ENCODE measurements at regions not wholly inside any gene's neighbourhood (a gene's known extent, or its start where the extent isn't known, plus 50 kb on each side); places are given as distances from the start of the nearest gene placed in this dataset.

GRCh38 chr10:10205906-10206305 is 811.8 kb upstream of the CELF2 start:
- no peak for TF ChIP-seq CTCF (IDR thresholded peaks at IDR 0.05; ENCODE audit: insufficient read depth, low read length, poor library complexity, severe bottlenecking)
- Histone ChIP-seq H3K36me3 (ENCODE audit: control insufficient read depth, insufficient read depth, low read length) (no peaks in the 10 kb centered on the region), H3K4me3 (ENCODE audit: low read depth, low read length) (no peak overlapping the region), H3K27me3 (ENCODE audit: control insufficient read depth, insufficient read depth, low read length) (no peaks in the 10 kb centered on the region)
- DNase-seq (ENCODE audit: low read depth): no peak

DNA sequence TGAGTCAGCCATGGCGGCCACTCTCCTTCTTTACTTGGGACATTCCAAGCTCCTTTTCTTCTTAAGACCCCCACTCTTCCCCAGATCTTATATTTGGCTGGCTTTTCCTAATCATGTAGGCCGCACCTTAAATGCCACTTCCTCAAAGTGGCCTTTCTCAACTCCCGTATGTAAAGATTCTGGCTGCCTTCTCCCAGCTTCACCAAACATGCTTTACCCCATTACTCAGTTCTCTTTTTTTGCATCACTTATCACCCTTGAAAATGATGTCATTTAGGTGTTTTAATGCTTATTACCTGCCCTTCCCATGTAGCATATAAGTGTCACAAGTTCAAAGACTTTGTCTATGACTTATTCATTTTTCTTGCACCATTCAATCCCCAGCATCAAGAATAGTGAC is 810.1 kb upstream of the CELF2 start:
- no peak overlapping the region for H3K4me3 ChIP-seq (ENCODE audit: low read depth, low read length)
- DNase-seq (ENCODE audit: low read depth): no peak
- no peaks in the 10 kb centered on the region for H3K27me3 ChIP-seq (ENCODE audit: control insufficient read depth, insufficient read depth, low read length)
- no peaks in the 10 kb centered on the region for H3K36me3 ChIP-seq (ENCODE audit: control insufficient read depth, insufficient read depth, low read length)
- TF ChIP-seq CTCF (IDR thresholded peaks at IDR 0.05; ENCODE audit: insufficient read depth, low read length, poor library complexity, severe bottlenecking): no peak

- TF ChIP-seq CTCF (IDR thresholded peaks at IDR 0.05; ENCODE audit: insufficient read depth, low read length, poor library complexity, severe bottlenecking): no peak
- Histone ChIP-seq H3K36me3 (ENCODE audit: control insufficient read depth, insufficient read depth, low read length) (no peaks in the 10 kb centered on the region), H3K27me3 (ENCODE audit: control insufficient read depth, insufficient read depth, low read length) (no peaks in the 10 kb centered on the region), H3K4me3 (ENCODE audit: low read depth, low read length) (no peak overlapping the region)
- no peak for DNase-seq (ENCODE audit: low read depth)
These were observed 809.5 kb upstream of the CELF2 start for GRCh38 chr10:10208196-10208595.

DNA sequence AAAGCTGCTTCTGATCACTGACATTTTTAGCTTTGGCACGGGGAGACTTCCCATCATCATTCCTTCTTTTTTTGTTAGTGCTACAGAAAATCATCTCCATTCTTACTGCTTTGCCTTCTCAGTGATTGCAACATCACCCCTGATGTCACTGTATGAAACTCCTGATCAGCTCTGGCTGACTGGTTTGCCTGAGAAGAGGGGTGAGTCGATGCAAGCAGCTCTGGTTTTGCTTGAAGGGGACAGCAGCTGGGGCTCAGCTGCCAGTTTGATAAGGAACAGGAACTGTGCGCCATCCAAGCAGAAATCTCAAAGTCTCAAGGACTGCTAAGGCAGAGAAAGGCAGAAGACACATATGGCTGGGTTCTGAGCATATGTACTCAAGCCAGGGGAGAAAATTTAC is 808.5 kb upstream of the CELF2 start:
- no peaks in the 10 kb centered on the region for H3K36me3 ChIP-seq (ENCODE audit: control insufficient read depth, insufficient read depth, low read length)
- H3K27me3 ChIP-seq (ENCODE audit: control insufficient read depth, insufficient read depth, low read length): no peaks in the 10 kb centered on the region
- TF ChIP-seq CTCF (IDR thresholded peaks at IDR 0.05; ENCODE audit: insufficient read depth, low read length, poor library complexity, severe bottlenecking): no peak
- peak; percentile 41 for DNase-seq (ENCODE audit: low read depth)
- H3K4me3 ChIP-seq (ENCODE audit: low read depth, low read length): no peak overlapping the region

DNA sequence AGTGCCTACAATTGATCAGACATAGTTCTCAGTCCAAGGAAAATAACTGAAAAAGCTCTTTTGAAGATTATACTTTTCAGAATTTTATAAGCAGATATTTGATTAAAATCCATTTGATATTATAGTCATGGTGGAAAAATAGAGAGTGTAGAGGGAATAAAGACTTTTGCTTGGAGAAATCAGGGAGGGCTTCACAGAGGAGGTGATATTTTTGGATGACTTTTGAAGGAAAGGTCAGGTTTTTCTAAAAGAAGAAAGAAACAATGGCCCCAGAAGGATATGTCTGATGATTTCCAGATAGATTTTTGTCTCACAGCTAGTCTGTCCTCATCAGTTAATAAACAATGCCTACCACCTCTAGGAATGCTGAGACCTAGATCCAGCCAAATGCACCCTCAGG is 806.3 kb upstream of the CELF2 start:
- H3K4me3 ChIP-seq (ENCODE audit: low read depth, low read length): no peak overlapping the region

More for the DNA sequence above, 806.3 kb upstream of the CELF2 start:
- Histone ChIP-seq H3K27me3 (ENCODE audit: control insufficient read depth, insufficient read depth, low read length) (no peaks in the 10 kb centered on the region), H3K36me3 (ENCODE audit: control insufficient read depth, insufficient read depth, low read length) (no peaks in the 10 kb centered on the region)
- DNase-seq (ENCODE audit: low read depth): no peak
- no peak for TF ChIP-seq CTCF (IDR thresholded peaks at IDR 0.05; ENCODE audit: insufficient read depth, low read length, poor library complexity, severe bottlenecking)

Data from kidney epithelial cell (primary cell).